PFSK-1 (cell line): ENCODE measurements at regions not wholly inside any gene's neighbourhood (a gene's known extent, or its start where the extent isn't known, plus 50 kb on each side); places are given as distances from the start of the nearest gene placed in this dataset.

Experiments
- FOXP2 ChIP-seq: optimal IDR thresholded peaks from 2 replicates; pipeline ENCODE3; 2011; ENCODE audit warnings: borderline replicate concordance, control low read depth, inconsistent platforms; ENCODE audit not compliant: insufficient read depth; ENCODE audit errors: extremely low read length, extremely low read depth
- POLR2AphosphoS5 ChIP-seq: IDR thresholded peaks from 2 replicates; pipeline ENCODE4 v1.6.1; 2012; ENCODE audit warnings: low read depth, mild to moderate bottlenecking, control low read depth, low read length, moderate library complexity
- SIN3A ChIP-seq: IDR thresholded peaks from 2 replicates; pipeline ENCODE4 v1.6.1; 2012; ENCODE audit warnings: mild to moderate bottlenecking, low read length, moderate library complexity, borderline replicate concordance; ENCODE audit not compliant: insufficient read depth
- TAF1 ChIP-seq: IDR thresholded peaks from 2 replicates; pipeline ENCODE4 v1.6.1; 2012; ENCODE audit warnings: low read length, control low read depth, borderline replicate concordance; ENCODE audit not compliant: insufficient read depth
- TF ChIP-seq, protein P1 (sequence below), 2 experiments: IDR thresholded peaks; 2 replicates each; pipeline versions ENCODE4 v1.6.1 to v1.8.0; 2011 to 2012; ENCODE audit warnings: low read depth in 2 of 2, low read length in 2 of 2, control low read depth in 1 of 2, inconsistent platforms in 1 of 2, mild to moderate bottlenecking in 1 of 2, moderate library complexity in 1 of 2; ENCODE audit not compliant: insufficient read depth in 1 of 2

DNA sequence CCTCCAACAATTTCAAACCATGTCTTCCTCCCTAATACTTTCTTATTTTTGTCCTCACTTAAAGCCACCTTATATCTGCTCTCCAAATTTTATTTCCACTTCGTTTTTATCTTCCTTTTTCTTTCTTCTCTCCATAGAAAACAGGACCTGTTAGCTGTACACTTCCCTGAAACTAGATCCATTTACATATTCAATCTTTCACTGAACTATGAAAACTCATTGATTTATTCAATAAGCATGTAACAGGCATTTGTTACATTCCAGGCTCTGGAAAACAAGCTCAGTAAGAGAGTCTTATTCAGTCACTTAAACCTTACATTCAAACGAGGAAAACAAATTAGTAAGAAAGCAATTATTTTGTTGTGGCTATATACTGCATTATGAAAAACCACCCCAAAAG, 1225.3 kb downstream of the SUCLG1 start:
- TF ChIP-seq SIN3A (no peak), FOXP2 (no peak), TAF1 (no peak), POLR2AphosphoS5 (no peak)
- TF ChIP-seq, protein P1, sequence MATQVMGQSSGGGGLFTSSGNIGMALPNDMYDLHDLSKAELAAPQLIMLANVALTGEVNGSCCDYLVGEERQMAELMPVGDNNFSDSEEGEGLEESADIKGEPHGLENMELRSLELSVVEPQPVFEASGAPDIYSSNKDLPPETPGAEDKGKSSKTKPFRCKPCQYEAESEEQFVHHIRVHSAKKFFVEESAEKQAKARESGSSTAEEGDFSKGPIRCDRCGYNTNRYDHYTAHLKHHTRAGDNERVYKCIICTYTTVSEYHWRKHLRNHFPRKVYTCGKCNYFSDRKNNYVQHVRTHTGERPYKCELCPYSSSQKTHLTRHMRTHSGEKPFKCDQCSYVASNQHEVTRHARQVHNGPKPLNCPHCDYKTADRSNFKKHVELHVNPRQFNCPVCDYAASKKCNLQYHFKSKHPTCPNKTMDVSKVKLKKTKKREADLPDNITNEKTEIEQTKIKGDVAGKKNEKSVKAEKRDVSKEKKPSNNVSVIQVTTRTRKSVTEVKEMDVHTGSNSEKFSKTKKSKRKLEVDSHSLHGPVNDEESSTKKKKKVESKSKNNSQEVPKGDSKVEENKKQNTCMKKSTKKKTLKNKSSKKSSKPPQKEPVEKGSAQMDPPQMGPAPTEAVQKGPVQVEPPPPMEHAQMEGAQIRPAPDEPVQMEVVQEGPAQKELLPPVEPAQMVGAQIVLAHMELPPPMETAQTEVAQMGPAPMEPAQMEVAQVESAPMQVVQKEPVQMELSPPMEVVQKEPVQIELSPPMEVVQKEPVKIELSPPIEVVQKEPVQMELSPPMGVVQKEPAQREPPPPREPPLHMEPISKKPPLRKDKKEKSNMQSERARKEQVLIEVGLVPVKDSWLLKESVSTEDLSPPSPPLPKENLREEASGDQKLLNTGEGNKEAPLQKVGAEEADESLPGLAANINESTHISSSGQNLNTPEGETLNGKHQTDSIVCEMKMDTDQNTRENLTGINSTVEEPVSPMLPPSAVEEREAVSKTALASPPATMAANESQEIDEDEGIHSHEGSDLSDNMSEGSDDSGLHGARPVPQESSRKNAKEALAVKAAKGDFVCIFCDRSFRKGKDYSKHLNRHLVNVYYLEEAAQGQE (IDR thresholded peaks at IDR 0.05; ENCODE audit: insufficient read depth in 1 of 2, low read depth in 2 of 2, low read length in 2 of 2), result no peak

DNA sequence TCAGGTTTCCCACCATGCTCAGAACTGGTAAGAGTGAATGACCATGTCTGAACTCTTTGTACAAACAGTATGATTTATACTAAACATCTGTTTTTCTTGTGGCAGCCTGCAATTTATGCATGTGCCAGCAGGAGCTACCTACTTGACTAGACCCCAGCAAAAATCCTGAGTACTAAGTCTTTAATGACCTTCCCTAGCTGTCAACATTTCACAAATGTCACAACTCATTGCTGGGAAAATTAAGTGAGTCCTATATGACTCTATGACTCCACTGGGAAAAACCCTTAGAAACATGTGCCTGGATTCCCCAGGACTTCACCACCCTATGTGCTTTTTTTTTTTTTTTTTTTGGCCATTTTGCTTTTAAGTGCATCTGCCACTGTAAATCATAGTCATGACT, 1225.8 kb downstream of the SUCLG1 start:
- TF ChIP-seq FOXP2, result no peak

DNA sequence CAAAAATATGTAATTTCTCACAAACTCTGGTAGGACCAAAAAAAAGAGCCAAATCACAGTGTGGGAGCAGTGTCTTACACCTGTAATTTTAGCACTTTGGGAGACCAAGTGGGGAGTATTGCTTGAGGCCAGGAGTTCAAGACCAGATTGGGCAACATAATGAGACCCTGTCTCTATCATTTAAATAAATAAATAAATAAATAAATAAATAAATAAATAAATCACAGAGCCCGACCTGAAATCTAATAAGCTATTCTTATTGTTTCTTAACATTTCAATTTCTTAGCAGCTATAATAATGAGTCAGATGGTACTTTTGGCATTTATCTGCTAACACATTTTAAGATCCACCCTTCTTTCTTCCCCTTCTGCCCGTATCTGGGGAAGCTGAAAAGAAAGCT, 1229.6 kb downstream of the SUCLG1 start:
- no peak for TF ChIP-seq TAF1
- TF ChIP-seq POLR2AphosphoS5, result no peak
- TF ChIP-seq, protein P1 (IDR thresholded peaks at IDR 0.05; ENCODE audit: insufficient read depth in 1 of 2, low read depth in 2 of 2, low read length in 2 of 2), result no peak
- no peak for TF ChIP-seq FOXP2
- TF ChIP-seq SIN3A, result no peak

DNA sequence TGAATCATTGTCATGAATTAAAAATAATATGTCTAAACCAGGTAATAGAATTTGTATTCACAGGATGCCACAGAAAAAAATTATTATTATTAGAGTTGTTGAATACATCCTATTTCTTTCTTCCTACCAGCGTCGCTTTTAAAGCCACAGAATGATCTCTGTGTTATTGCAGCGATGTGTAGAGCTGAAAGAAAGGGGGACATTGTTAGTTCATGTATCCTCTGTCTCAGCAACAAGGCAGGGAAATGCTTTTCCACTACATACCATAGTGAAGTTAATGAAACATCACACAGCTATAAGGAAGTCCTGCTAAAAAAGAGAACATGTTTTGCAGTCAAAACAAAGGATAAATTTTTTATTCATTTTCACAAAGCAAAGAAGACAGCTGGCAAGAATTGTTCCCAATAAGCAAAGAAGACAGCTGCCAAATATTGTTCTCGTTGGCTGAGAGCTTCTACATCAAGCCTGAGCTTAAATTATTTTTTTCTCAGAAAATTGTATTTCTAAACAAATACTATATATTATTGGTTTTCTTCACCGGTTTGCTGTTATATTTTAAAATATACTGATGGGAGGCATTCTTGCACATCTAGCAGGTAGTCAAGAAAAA, 1234.4 kb downstream of the SUCLG1 start:
- TF ChIP-seq POLR2AphosphoS5 (no peak), SIN3A (no peak), TAF1 (no peak), FOXP2 (no peak)
- TF ChIP-seq, protein P1 (IDR thresholded peaks at IDR 0.05; ENCODE audit: insufficient read depth in 1 of 2, low read depth in 2 of 2, low read length in 2 of 2), result no peak

DNA sequence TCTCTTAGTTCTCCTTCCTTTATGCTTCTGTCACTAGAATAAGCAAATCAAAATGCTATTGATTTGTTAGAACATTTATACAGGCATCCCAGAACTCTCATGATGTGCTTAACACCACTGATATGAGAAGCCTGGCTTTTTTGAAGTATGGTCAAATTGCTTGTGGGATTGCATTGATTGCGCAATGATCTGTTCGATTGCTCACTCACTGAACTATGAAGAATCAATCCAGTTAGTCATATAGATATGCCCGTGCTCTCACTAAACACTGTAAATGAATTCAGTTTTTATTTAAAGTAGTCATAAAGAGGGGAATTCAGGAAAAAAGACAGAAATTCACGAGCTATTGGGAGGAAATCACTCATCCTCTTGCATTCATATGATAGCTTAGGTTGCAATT, 1237.8 kb downstream of the SUCLG1 start:
- TF ChIP-seq TAF1 (no peak), POLR2AphosphoS5 (no peak), FOXP2 (no peak), SIN3A (no peak)
- TF ChIP-seq, protein P1 (IDR thresholded peaks at IDR 0.05; ENCODE audit: insufficient read depth in 1 of 2, low read depth in 2 of 2, low read length in 2 of 2), result no peak
